Renal cortex interstitium (tissue), 11 donors: ENCODE measurements at regions not wholly inside any gene's neighbourhood (a gene's known extent, or its start where the extent isn't known, plus 50 kb on each side); places are given as distances from the start of the nearest gene placed in this dataset.
"Not testable (repeated sequence)": the region's sequence is repeated elsewhere in the genome, so short reads cannot be mapped to it uniquely, and the experiment has no call there.

Source experiments
- DNase-seq, 11 donors: peaks; one replicate each; pipeline ENCODE4 v3.0.0-alpha.2; 2013; ENCODE audit warnings: low read depth in 9 of 11, low spot score in 4 of 11; ENCODE audit errors: extremely low read depth in 1 of 11

GRCh38 chr7:4604456-4604940, 77.6 kb upstream of the FOXK1 start:
- no peak for DNase-seq

GRCh38 chr7:4606797-4607196, 75.3 kb upstream of the FOXK1 start:
- DNase-seq, result no peak

GRCh38 chr7:4607311-4607729, 74.8 kb upstream of the FOXK1 start:
- DNase-seq, result no peak

- not testable (repeated sequence) for DNase-seq
Observed at GRCh38 chr7:4609576-4609975, 72.5 kb upstream of the FOXK1 start.

- peak in 5 of 11 donors; percentile 42 to 65 (median 52) for DNase-seq
Observed at GRCh38 chr7:4610768-4611467, 71.2 kb upstream of the FOXK1 start.

- DNase-seq, result no peak
Observed at GRCh38 chr7:4612237-4612636, 69.9 kb upstream of the FOXK1 start.

GRCh38 chr7:4612939-4613841, 68.9 kb upstream of the FOXK1 start:
- DNase-seq, result no peak

- DNase-seq, result no peak
Observed at GRCh38 chr7:4613846-4614548, 68.1 kb upstream of the FOXK1 start.

- DNase-seq, result no peak
Observed at GRCh38 chr7:4616116-4616515, 66.0 kb upstream of the FOXK1 start.

- no peak for DNase-seq
Observed at GRCh38 chr7:4621396-4621795, 60.7 kb upstream of the FOXK1 start.

- no peak for DNase-seq
Observed at GRCh38 chr7:4626318-4626845, 55.7 kb upstream of the FOXK1 start.

- DNase-seq, result no peak
Observed at GRCh38 chr7:4629287-4629895, 52.7 kb upstream of the FOXK1 start.

GRCh38 chr7:4631380-4632179, 50.5 kb upstream of the FOXK1 start:
- DNase-seq, result peak in 9 of 11 donors; percentile 58 to 82 (median 70)
